ENCODE measurements at regions not wholly inside any gene's neighbourhood (a gene's known extent, or its start where the extent isn't known, plus 50 kb on each side); places are given as distances from the start of the nearest gene placed in this dataset.

DNA sequence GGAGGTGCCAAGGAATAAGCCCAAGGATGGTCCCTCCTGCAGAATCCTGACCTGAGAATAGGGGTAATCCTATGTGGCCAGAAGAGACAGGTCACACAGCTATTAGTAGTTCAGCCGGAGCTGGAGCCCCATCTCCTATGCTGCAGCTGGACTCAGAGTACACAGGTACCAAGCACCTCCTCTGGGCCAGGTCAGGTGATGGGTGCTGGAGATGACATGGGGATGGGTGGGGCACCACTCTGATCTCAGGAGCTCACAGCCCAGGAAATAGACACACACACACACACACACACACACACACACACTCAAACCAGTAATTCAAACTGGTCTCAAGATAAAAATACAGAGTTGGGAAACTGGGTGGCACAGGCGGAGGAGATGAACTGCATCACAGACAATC, 54.2 kb upstream of the SSBP3 start:
- no peak overlapping the region for H3K4me3 ChIP-seq (ENCODE audit: low read depth, low read length)
- no peak for DNase-seq (ENCODE audit: low read depth)
- TF ChIP-seq, protein P1, sequence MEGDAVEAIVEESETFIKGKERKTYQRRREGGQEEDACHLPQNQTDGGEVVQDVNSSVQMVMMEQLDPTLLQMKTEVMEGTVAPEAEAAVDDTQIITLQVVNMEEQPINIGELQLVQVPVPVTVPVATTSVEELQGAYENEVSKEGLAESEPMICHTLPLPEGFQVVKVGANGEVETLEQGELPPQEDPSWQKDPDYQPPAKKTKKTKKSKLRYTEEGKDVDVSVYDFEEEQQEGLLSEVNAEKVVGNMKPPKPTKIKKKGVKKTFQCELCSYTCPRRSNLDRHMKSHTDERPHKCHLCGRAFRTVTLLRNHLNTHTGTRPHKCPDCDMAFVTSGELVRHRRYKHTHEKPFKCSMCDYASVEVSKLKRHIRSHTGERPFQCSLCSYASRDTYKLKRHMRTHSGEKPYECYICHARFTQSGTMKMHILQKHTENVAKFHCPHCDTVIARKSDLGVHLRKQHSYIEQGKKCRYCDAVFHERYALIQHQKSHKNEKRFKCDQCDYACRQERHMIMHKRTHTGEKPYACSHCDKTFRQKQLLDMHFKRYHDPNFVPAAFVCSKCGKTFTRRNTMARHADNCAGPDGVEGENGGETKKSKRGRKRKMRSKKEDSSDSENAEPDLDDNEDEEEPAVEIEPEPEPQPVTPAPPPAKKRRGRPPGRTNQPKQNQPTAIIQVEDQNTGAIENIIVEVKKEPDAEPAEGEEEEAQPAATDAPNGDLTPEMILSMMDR (conservative IDR thresholded peaks at IDR 0.05; ENCODE audit: low read depth, low read length), result no peak

GRCh38 chr1:54459726-54460191, 53.6 kb upstream of the SSBP3 start:
- TF ChIP-seq, protein P1 (conservative IDR thresholded peaks at IDR 0.05; ENCODE audit: low read depth, low read length), result no peak
- H3K4me3 ChIP-seq (ENCODE audit: low read depth, low read length), result no peak overlapping the region
- DNase-seq (ENCODE audit: low read depth), result no peak

DNA sequence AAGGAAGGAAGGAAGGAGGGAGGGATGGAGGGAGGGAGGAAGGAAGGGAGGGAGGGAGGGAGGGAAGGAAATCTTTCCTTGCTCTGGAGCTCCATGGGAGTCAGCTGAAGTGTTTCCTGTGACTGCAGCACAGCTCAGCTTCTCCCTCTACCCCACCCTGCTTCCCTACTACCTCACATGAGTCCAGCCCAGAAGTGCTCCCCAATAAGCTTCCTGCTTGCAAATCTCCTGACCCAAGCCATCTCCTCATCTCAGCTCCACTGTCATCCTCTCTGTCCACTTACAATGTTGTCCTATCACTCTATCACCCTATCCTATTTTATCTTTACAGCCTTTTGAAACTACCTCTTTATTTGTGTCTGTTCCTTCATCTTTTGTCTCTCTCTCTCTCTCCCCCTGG, 52.9 kb upstream of the SSBP3 start:
- TF ChIP-seq, protein P1 (conservative IDR thresholded peaks at IDR 0.05; ENCODE audit: low read depth, low read length), result no peak
- no peak for DNase-seq (ENCODE audit: low read depth)
- no peak overlapping the region for H3K4me3 ChIP-seq (ENCODE audit: low read depth, low read length)

DNA sequence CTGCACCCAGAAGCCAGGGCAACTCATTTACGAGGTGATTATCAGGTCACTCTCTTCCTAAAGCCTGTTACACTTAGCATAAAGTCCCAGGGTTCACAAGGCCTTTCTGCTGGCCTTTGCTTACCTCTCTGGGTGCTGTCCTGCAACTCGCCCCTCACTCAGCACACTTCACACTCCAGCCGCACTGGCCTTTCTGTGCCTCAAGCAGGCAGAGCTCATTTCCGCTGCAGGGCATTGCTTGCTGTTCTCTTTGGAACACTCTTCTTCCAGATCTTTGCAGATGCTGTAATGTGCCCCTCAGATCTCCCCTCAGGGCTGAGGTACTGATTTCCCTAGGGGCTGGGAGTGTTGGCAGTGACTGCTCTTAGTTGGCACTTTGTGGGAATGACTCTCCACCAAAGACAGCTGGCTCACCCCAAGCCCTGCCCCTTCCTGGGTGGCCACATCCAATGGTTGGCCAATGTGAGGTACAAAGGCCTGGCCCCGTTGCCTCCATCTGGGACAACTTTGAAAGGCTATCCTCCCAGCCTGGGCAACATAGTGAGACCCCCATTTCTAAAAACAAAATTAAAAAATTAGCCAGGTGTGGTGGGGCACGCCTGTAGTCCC, 50.8 kb upstream of the SSBP3 start:
- no peak overlapping the region for H3K4me3 ChIP-seq (ENCODE audit: low read depth, low read length)
- DNase-seq (ENCODE audit: low read depth), result no peak
- TF ChIP-seq, protein P1 (conservative IDR thresholded peaks at IDR 0.05; ENCODE audit: low read depth, low read length), result no peak

- no peak overlapping the region for H3K4me3 ChIP-seq (ENCODE audit: low read depth, low read length)
- DNase-seq (ENCODE audit: low read depth), result no peak
- TF ChIP-seq, protein P1 (conservative IDR thresholded peaks at IDR 0.05; ENCODE audit: low read depth, low read length), result no peak
Measured at GRCh38 chr1:54456361-54456760, 50.2 kb upstream of the SSBP3 start.
